Liver (tissue), 8 donors: ENCODE measurements at regions not wholly inside any gene's neighbourhood (a gene's known extent, or its start where the extent isn't known, plus 50 kb on each side); places are given as distances from the start of the nearest gene placed in this dataset.
"Not testable (repeated sequence)": the region's sequence is repeated elsewhere in the genome, so short reads cannot be mapped to it uniquely, and the experiment has no call there.

Experiments used
- DNase-seq: peaks from one replicate; pipeline ENCODE4 v3.0.0-alpha.2; 2017; ENCODE audit warnings: low spot score
- H3K27ac ChIP-seq, 2 donors: one replicate each; pipeline ENCODE4 v1.7.0; 2013; ENCODE audit warnings: inconsistent platforms in 2 of 2, low read length in 2 of 2, control low read depth in 1 of 2, low read depth in 1 of 2, mild to moderate bottlenecking in 1 of 2
- H3K27me3 ChIP-seq, 4 donors: one replicate each; pipeline versions ENCODE4 v1.6.1 to v1.7.0; 2013; ENCODE audit warnings: low read length in 3 of 4, inconsistent platforms in 1 of 4, mild to moderate bottlenecking in 1 of 4, moderate library complexity in 1 of 4; ENCODE audit not compliant: control insufficient read depth in 4 of 4, insufficient read depth in 4 of 4
- H3K36me3 ChIP-seq, 4 donors: one replicate each; pipeline versions ENCODE4 v1.6.1 to v1.7.0; 2013; ENCODE audit warnings: low read length in 3 of 4, mild to moderate bottlenecking in 3 of 4, low read depth in 1 of 4, moderate library complexity in 1 of 4; ENCODE audit not compliant: control insufficient read depth in 4 of 4, insufficient read depth in 3 of 4
- H3K4me1 ChIP-seq, 4 donors: one replicate each; pipeline versions ENCODE4 v1.6.1 to v1.7.0; 2013; ENCODE audit warnings: low read length in 3 of 4, mild to moderate bottlenecking in 3 of 4, moderate library complexity in 1 of 4; ENCODE audit not compliant: control insufficient read depth in 4 of 4, insufficient read depth in 4 of 4
- H3K4me3 ChIP-seq, 3 donors: one replicate each; pipeline versions ENCODE4 v1.6.1 to v1.7.0; 2013; ENCODE audit warnings: low read length in 3 of 3, control low read depth in 1 of 3, low read depth in 1 of 3, mild to moderate bottlenecking in 1 of 3
- H3K9ac ChIP-seq, 2 donors: one replicate each; pipeline ENCODE4 v1.7.0; 2013; ENCODE audit warnings: low read length in 2 of 2, mild to moderate bottlenecking in 2 of 2, moderate library complexity in 2 of 2, control low read depth in 1 of 2, low read depth in 1 of 2
- H3K9me3 ChIP-seq, 4 donors: one replicate each; pipeline versions ENCODE4 v1.6.1 to v1.7.0; 2013; ENCODE audit warnings: low read length in 3 of 4; ENCODE audit not compliant: control insufficient read depth in 4 of 4
- FOXA1 ChIP-seq: IDR thresholded peaks from 2 replicates; pipeline ENCODE4 v1.6.1; 2016; ENCODE audit warnings: antibody characterized with exemption
- FOXA2 ChIP-seq: IDR thresholded peaks from 2 replicates; pipeline ENCODE4 v1.6.1; 2016; ENCODE audit warnings: antibody characterized with exemption
- HNF4G ChIP-seq: IDR thresholded peaks from 2 replicates; pipeline ENCODE4 v1.6.1; 2016; ENCODE audit warnings: antibody characterized with exemption
- JUND ChIP-seq, 2 donors: IDR thresholded peaks; 2 replicates each; pipeline ENCODE4 v1.6.1; 2016; ENCODE audit warnings: antibody characterized with exemption in 2 of 2
- MAX ChIP-seq: IDR thresholded peaks from 2 replicates; pipeline ENCODE4 v1.6.1; 2016; ENCODE audit warnings: antibody characterized with exemption
- NR2F2 ChIP-seq: IDR thresholded peaks from 2 replicates; pipeline ENCODE4 v1.6.1; 2016; ENCODE audit warnings: antibody characterized with exemption
- RAD21 ChIP-seq, 2 donors: IDR thresholded peaks; 2 replicates each; pipeline ENCODE4 v1.6.1; 2016; ENCODE audit warnings: antibody characterized with exemption in 2 of 2, mild to moderate bottlenecking in 2 of 2
- REST ChIP-seq: IDR thresholded peaks from 2 replicates; pipeline ENCODE4 v1.6.1; 2016; ENCODE audit warnings: antibody characterized with exemption, mild to moderate bottlenecking
- RXRA ChIP-seq, 2 donors: IDR thresholded peaks; 2 replicates each; pipeline ENCODE4 v1.6.1; 2017 to 2018; ENCODE audit warnings: antibody characterized with exemption in 2 of 2, mild to moderate bottlenecking in 1 of 2
- SP1 ChIP-seq: IDR thresholded peaks from 2 replicates; pipeline ENCODE4 v1.6.1; 2018; ENCODE audit warnings: antibody characterized with exemption, mild to moderate bottlenecking
- TAF1 ChIP-seq: conservative IDR thresholded peaks from 2 replicates; pipeline ENCODE4 v1.6.1; 2016; ENCODE audit warnings: antibody characterized with exemption, mild to moderate bottlenecking
- WGBS: extraction: QIAGEN DNeasy Blood & Tissue Kit; methylation state at CpG from one replicate; pipeline ENCODE4 v1.1.7; 2013; 5-methylcytosine and 5-hydroxymethylcytosine counted together
- TF ChIP-seq, protein P1 (sequence below): IDR thresholded peaks from 2 replicates; pipeline ENCODE4 v1.6.1; 2016; ENCODE audit warnings: antibody characterized with exemption
- TF ChIP-seq, protein P2 (sequence below): fragments of 150-350 bp; IDR thresholded peaks from 2 replicates; pipeline ENCODE4 v1.5.1; 2017; ENCODE audit warnings: improper control_type of control experiment, low read depth, low read length; ENCODE audit not compliant: missing input control
- donor health status: healthy.
- donor health status: healthy.
- donor health status: healthy.
- donor health status: healthy.
- donor health status: healthy.

DNA sequence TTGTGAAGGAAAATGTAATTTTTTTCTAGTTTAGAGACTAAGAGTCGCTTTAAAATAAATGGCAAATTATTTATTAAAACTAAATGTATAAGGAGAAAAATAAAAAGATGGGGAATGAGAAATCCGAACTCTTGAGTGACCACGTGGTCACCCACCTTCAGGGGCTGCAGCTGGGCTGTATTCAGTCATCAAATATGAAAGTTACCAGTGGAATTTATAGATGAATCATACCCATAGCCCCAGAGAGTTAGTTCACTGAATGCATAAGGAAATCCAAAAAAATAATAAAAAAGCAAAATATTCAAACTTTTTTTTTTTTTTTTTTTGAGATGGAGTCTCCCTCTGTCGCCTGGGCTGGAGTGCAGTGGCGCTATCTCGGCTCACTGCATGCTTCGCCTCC is 947.7 kb upstream of the ADGRB3 start:
- H3K27me3 ChIP-seq = no peaks in the 10 kb centered on the region

DNA sequence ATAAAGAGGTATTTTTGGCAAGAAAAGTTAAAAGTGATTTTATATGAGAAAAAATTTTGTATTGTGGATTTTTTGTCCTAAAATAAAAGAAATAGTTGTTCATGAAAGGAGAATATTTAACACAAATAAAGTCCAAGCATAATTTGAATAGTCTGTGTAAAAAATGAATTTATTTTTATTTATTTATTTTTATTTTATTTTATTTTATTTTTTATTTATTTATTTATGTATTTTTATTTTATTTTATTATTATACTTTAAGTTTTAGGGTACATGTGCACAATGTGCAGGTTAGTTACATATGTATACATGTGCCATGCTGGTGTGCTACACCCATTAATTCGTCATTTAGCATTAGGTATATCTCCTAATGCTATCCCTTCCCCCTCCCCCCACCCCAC is 948.9 kb upstream of the ADGRB3 start:
- WGBS = 83% methylated on average over 1 of the region's 1 CpG
- not testable (repeated sequence) for DNase-seq, H3K4me3 ChIP-seq, H3K9me3 ChIP-seq, H3K27ac ChIP-seq, H3K27me3 ChIP-seq, H3K36me3 ChIP-seq, H3K9ac ChIP-seq, H3K4me1 ChIP-seq

More for the DNA sequence above, 947.7 kb upstream of the ADGRB3 start:
- Histone ChIP-seq H3K9ac (no peak overlapping the region), H3K36me3 (no peaks in the 10 kb centered on the region), H3K27ac (no peak overlapping the region), H3K9me3 (no peaks in the 10 kb centered on the region), H3K4me1 (no peaks in the 10 kb centered on the region), H3K4me3 (no peak overlapping the region)
- no peak for DNase-seq
- TF ChIP-seq, protein P1, sequence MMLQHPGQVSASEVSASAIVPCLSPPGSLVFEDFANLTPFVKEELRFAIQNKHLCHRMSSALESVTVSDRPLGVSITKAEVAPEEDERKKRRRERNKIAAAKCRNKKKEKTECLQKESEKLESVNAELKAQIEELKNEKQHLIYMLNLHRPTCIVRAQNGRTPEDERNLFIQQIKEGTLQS = no peak
- 77% methylated on average over 7 of the region's 7 CpGs for WGBS

GRCh38 chr6:67683960-67684359 is 951.1 kb upstream of the ADGRB3 start:
- WGBS = 58% methylated on average over 1 of the region's 1 CpG
- DNase-seq = no peak

DNA sequence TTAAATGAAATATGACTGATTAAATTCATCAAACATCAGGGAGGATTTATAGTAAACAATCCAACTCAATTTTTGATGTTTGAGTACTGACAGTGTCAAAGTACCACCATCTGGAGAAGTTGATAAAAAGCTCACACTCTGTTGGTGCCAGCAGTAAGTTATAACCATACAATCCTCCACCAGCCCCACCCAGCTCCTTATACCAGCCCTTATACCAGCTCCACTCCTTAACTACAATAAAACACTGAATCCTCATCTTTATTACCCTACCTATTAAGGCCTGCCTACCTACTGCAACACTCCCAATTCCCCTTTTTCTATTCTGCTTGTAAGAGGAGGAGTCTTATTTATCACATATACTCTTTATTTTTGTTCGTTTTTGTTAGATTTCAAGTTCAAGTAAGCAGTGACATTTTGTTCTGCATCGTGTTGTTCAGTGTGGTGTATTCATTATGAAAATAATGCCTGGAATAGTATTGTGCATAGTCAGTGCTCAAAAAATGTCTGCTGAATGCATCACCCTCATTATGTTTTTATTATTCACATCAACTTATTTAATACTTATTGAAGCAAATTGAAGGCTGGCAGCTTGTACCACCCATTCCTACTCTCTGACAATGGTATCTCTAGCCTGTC is 954.7 kb upstream of the ADGRB3 start:
- Histone ChIP-seq H3K4me1 (no peaks in the 10 kb centered on the region), H3K4me3 (no peak overlapping the region), H3K27ac (no peak overlapping the region), H3K27me3 (no peaks in the 10 kb centered on the region), H3K9ac (no peak overlapping the region), H3K36me3 (no peaks in the 10 kb centered on the region), H3K9me3 (peaks cover 0 to 3% (median under 1%) of the 10 kb centered on the region in 4 donors)
- DNase-seq = no peak
- WGBS = 59% methylated on average over 2 of the region's 2 CpGs
- TF ChIP-seq FOXA1 (no peak), NR2F2 (no peak), FOXA2 (no peak), HNF4G (no peak), JUND (IDR thresholded peaks at IDR 0.05) (no peak), RXRA (IDR thresholded peaks at IDR 0.05) (no peak), REST (no peak), SP1 (no peak), MAX (no peak), TAF1 (no peak), RAD21 (IDR thresholded peaks at IDR 0.05) (no peak)
- TF ChIP-seq, protein P1 = no peak
- TF ChIP-seq, protein P2, sequence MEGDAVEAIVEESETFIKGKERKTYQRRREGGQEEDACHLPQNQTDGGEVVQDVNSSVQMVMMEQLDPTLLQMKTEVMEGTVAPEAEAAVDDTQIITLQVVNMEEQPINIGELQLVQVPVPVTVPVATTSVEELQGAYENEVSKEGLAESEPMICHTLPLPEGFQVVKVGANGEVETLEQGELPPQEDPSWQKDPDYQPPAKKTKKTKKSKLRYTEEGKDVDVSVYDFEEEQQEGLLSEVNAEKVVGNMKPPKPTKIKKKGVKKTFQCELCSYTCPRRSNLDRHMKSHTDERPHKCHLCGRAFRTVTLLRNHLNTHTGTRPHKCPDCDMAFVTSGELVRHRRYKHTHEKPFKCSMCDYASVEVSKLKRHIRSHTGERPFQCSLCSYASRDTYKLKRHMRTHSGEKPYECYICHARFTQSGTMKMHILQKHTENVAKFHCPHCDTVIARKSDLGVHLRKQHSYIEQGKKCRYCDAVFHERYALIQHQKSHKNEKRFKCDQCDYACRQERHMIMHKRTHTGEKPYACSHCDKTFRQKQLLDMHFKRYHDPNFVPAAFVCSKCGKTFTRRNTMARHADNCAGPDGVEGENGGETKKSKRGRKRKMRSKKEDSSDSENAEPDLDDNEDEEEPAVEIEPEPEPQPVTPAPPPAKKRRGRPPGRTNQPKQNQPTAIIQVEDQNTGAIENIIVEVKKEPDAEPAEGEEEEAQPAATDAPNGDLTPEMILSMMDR = no peak

More at GRCh38 chr6:67683960-67684359, 951.1 kb upstream of the ADGRB3 start:
- TF ChIP-seq JUND (IDR thresholded peaks at IDR 0.05) (no peak), FOXA2 (no peak), NR2F2 (no peak)
- TF ChIP-seq, protein P2 = no peak
- Histone ChIP-seq H3K36me3 (no peaks in the 10 kb centered on the region), H3K27ac (no peak overlapping the region), H3K4me3 (no peak overlapping the region), H3K27me3 (no peaks in the 10 kb centered on the region), H3K4me1 (no peaks in the 10 kb centered on the region), H3K9ac (no peak overlapping the region), H3K9me3 (no peaks in the 10 kb centered on the region)
